ENCODE measurements at regions not wholly inside any gene's neighbourhood (a gene's known extent, or its start where the extent isn't known, plus 50 kb on each side); places are given as distances from the start of the nearest gene placed in this dataset.

- DNase-seq, result no peak
These were observed 58.3 kb upstream of the NEUROD6 start for GRCh38 chr7:31398815-31399214.

- DNase-seq, result no peak
These were observed 66.7 kb upstream of the NEUROD6 start for GRCh38 chr7:31407178-31407676.

DNA sequence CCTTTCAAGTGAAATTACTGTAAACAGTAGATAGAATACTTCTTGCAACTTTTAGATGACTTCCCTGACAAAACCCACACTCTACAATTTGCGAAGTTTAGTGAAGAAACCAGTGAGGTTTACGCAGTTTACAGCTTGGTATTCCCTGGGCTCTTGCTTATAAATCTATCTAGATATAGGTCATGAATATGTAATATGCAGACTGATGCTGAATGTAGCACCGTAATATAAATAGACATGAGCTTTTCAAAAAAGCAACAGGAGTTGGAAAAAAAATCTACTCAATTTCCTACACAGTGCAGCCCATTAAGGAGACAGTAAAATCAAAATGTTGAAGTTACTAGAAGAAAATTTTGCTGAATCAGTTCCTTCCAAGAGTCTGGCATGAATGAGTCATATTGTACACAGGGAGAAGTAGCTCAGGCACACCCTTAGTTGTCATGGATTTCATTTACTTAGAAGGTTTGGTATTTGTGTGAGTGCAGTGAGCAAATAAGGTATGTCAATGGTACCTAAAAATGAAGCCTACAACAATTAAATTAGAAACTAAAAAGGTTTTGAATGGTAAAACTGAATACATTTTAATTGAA lies 67.7 kb upstream of the NEUROD6 start:
- no peak for DNase-seq

DNA sequence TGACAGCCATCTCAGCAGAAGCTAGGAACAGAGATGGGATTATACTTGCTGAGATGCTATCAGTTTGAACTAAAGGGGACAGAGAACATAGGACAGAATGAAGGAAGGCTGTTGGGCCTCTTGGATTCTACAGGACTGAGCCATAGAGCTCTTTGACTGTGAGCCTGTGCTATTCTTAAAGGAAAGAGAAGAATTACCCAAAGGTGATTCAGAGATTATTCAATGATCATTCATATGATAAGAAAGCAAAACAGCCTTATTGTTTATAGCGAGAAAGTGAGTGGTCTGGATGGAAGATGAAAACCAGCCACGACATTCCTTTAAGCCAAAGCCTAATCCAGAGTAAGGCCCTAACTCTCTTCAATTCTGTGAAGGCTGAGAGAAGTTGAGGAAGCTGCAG lies 69.7 kb upstream of the NEUROD6 start:
- DNase-seq, result no peak

DNA sequence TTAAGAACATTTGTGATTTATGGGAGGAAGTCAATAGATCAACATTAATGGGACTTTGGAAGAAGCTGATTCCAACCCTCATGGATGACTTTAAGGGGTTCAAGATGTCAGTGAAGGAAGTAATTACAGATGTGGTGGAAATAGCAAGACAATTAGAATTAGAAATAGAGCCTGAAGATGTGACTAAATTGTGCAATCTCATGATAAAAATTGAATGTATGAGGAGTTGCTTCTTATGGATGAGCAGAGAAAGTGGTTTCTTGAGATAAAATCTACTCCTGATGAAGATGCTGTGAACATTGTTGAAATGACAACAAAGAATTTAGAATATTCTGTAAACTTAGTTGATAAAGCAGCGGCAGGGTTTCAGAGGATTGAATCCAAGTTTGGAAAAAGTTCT lies 70.9 kb upstream of the NEUROD6 start:
- no peak for DNase-seq

DNA sequence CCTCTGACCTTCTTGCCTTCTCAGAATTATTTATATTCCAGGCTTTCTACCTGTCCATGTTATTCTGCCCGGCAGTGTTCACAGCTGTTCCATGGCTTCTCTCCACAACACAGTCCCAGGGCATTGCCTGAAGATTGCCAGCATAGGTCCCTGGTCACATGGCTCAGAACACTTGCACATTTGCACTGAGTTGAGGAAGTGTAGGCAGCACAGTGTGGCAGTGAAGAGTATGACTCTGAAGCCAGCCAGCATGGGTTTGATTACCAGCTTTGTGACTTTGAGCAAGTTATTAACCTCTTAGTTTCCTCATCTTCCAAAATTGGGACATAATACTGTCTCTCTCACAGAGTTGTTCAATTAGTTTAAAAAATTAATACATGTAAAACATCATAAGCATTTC lies 73.2 kb upstream of the NEUROD6 start:
- no peak for DNase-seq

DNA sequence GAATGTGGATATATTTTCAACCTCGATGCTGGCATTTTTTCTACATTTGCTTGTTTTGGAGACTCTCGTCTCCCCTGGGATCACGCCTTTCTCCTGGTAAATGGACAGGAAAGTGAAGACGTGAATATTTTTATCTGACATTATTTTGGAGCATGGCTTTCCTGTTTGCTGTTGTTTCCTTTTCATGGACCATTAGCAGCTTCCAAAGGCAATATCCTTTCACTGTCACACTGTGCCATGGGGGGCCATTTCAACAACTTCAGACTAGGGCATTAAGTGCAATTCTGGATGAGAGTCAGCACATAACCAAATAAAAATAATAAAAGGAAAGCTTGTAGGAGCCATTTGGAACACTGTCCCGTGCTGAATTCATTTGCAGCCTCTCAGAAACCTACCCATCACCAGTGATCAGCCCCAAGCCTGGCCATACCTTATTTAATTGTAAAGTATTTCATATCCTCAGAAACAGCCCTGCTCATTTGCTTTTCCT lies 75.9 kb upstream of the NEUROD6 start:
- no peak for DNase-seq

DNA sequence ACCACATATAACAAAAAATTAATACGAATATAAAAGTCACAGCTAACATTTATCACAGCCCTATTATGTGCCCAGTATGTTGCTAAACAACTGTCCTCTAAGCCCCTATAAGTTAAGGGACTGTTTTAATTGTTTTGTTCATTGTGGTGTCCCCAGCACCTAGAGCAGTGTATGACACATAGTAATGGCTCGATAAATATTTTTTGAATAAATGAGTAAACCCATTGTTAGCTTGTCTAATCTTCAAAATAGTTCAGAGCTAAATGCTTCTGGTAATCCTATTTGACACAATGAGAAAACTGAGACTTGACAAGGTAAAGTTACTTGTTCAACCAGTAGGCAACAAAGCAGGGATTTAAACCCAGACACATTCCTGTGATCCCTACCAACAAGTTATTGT lies 78.4 kb upstream of the NEUROD6 start:
- no peak for DNase-seq

GRCh38 chr7:31419505-31420055 lies 79.1 kb upstream of the NEUROD6 start:
- DNase-seq, result no peak

- no peak for DNase-seq
These were observed 80.4 kb upstream of the NEUROD6 start for GRCh38 chr7:31420948-31421347.

DNA sequence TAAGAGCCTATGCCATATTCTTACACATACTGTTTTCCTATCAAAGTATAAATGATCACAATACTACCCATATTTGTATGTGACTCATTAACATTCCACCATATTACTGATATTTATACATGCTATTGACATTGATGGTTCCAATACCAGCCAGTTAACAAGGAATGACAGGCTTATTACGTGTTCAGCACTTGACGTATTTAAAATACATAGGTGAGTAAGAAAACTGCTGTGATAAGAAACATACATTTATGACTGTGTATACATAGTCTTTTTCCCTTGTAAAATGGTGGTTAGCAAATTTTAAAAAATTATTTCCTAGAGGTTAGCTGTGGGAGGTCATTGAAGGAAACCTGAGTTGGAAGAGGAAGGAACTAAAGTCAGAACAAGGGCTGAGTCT lies 81.1 kb upstream of the NEUROD6 start:
- DNase-seq, result no peak

- DNase-seq, result no peak
These were observed 83.5 kb upstream of the NEUROD6 start for GRCh38 chr7:31423994-31424393.

GRCh38 chr7:31432176-31432575 lies 81.7 kb upstream of the ITPRID1 start:
- no peak for DNase-seq

DNA sequence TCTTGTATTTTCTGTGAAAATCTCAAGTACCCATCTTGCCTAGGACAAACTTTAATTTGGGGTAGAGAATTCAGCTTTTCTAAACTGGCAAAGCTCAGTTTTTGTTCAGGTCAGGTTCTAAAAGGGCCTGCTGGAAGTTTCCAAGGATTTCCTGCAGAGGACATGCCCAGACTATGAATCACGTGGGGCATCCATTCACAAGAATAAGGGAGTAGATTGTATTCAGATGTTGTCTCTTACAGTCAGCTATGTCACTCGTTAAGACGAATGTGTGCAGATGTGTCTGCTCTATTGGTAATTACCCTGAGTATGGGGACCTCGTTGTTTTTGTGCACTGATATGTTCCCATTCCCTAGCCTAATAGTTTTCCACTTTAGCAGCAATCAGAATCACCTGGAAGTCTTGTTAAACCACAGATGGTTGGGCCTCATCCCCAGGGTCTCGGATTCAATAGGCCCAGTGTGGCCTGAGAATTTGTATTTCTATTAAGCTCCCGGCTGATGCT lies 81.0 kb upstream of the ITPRID1 start:
- no peak for DNase-seq

DNA sequence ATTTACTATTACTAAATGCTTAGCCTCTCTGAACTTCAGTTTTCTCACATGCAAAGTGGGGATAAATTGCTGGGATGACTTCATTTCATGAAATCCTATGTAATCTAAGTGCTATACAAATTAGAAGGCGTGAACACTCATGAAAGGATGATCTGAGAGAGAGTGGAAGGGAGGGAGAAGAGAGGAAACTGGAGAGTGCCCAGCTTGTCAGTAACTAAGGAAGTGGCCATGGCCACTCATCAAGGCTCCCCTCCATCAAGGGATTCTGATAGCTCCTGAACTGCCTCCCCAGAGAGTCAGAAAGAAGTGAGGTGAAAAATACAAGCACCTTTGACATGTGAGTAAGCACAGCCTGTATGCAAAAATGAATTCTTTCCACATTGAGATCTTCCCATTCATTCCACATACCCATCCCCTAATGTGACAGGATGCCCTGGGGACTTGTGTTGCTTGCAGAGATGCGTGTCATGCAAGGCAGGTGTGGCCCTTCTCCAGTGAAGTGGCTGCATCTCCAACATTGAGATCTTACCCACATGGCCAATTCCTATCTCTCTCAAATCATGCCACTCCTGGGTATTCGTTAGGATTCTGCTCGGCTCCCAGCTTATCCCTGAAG lies 76.5 kb upstream of the ITPRID1 start:
- no peak for DNase-seq

- DNase-seq, result no peak
These were observed 74.7 kb upstream of the ITPRID1 start for GRCh38 chr7:31439165-31439564.

GRCh38 chr7:31440511-31440910 lies 73.4 kb upstream of the ITPRID1 start:
- DNase-seq, result no peak

DNA sequence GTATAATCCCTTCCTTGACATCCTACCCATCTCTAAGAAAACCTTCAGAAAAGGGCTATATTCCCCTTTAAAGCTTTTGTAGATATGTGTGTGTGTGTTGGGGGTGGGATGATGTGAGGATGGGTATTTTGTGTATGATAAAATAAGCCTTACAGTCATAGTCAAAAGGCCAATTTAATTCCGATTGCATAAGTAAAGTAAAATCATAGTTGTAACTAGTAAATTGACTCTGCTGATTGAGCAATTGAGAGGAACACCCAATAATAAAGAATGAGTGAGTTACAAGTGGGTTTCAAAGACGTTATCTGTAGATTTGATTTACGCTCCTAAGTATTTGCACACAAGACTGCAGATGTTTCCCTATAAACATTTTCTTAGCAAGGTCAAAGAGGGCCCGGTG lies 71.3 kb upstream of the ITPRID1 start:
- no peak for DNase-seq

DNA sequence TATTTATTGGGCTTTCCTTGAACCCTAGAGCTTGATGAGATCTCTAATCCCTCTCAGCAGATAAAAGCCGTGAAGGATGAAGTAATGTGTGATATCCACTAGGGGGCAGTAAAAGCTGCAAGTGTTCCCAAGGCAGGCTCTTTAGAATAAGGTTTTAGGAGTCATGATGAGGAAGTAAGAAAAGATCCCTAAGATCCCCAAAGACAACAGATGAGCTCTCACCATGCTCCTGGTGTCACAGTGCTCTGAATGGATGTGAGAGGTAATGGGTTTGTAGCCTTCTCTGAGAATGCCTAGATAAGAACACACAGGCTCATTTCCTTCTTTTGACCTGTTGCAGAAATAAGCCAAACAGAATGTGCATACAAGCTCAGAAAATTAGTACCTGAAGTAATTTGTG lies 70.4 kb upstream of the ITPRID1 start:
- peak in 1 of 2 experiments; percentile 71 for DNase-seq

DNA sequence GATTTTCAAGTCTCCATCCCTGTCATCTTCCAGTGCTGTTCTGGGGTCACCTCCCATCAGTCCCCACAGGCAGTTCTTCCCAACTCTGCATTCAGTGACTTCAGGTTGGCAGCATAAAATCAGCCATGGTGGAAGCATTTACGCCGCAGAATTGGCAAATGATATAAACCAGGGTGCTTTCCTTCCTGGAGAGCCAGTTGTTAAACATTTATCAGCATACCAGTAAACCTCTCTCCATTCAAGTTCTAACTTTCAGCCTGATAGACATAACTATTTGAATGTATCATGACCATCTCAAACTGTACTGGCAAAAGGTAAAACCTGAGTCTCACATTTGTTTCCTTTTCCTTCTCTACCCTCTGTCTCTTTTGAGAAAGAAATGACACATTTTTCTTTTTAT lies 69.7 kb upstream of the ITPRID1 start:
- no peak for DNase-seq

GRCh38 chr7:31445686-31446355 lies 68.1 kb upstream of the ITPRID1 start:
- DNase-seq, result no peak

GRCh38 chr7:31448649-31449048 lies 65.2 kb upstream of the ITPRID1 start:
- DNase-seq, result no peak

DNA sequence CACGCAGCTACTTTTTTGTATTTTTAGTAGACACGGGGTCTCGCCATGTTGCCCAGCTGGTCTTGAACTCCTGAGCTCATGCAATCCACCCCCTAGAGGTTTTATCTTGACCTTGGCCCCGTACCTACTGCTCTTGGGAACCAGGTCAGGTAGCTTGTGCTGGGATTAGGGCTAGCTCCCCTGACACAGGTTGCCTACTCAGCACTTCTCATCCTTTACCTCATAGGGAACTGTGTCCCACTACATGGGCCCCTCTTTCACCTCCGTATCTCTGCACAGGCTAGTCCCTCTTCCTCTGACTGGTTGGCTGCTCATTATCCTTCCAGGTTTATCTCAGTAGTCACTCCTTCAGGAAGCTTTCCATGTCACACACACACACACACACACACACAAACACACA lies 58.0 kb upstream of the ITPRID1 start:
- DNase-seq, result no peak
